Nephron (organoid): ENCODE measurements at regions not wholly inside any gene's neighbourhood (a gene's known extent, or its start where the extent isn't known, plus 50 kb on each side); places are given as distances from the start of the nearest gene placed in this dataset.
A peak's percentile ranks its signal among the peaks of the same experiment; 100 is the strongest.

Source experiments
- H3K27ac Mint-ChIP-seq, 3 experiments: 2 replicates each; pipeline ENCODE4 v1.8.0; 2020; ENCODE audit warnings: mixed read lengths in 3 of 3, mild to moderate bottlenecking in 2 of 3, moderate library complexity in 1 of 3
- H3K27me3 Mint-ChIP-seq: 2 replicates; pipeline ENCODE4 v1.8.0; 2021; ENCODE audit warnings: low read depth, mild to moderate bottlenecking, moderate library complexity, mixed read lengths
- H3K36me3 Mint-ChIP-seq: 2 replicates; pipeline ENCODE4 v1.8.0; 2020; ENCODE audit warnings: low read depth, mixed read lengths
- H3K4me1 Mint-ChIP-seq: 2 replicates; pipeline ENCODE4 v1.8.0; 2020; ENCODE audit warnings: mixed read lengths
- H3K4me3 Mint-ChIP-seq, 3 experiments: 2 replicates each; pipeline ENCODE4 v1.8.0; 2020; ENCODE audit warnings: mild to moderate bottlenecking in 3 of 3, mixed read lengths in 3 of 3, moderate library complexity in 2 of 3
- H3K9me3 Mint-ChIP-seq: 2 replicates; pipeline ENCODE4 v1.8.0; 2020; ENCODE audit warnings: mixed read lengths
- TF ChIP-seq, protein P1 (sequence below), 3 experiments: fragments of 200-600 bp; sonication (generic); IDR thresholded peaks; one replicate each; pipeline ENCODE4 v1.5.0; 2021; ENCODE audit warnings: antibody characterized with exemption in 3 of 3; ENCODE audit not compliant: unreplicated experiment in 3 of 3

DNA sequence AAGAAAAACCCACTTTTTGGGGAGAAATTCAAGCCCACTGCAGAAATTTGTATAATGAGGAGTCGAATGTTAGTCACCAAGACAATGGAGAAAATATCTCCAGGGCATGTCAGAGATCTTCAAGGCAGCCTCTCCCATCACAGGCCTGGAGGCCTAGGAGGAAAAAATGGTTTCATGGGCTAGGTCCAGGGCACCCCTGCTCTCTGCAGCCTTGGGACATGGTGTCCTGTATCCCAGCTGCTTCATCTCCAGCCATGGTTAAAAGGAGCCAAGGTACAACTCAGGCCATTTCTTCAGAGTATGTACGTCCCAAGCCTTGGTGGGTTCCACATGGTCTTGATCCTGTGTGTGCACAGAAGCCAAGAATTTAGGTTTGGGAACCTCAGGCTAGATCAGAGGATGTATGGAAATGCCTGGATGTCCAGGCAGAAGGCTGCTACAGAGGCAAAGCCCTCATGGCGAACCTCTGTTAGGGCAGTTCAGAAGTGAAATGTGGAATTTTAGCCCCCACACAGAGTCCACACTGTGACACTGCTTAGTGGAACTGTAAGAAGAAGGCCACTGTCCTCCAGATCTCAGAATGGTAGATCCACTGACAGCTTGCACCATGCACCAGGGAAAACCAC is 561.4 kb downstream of the ISL1 start:
- no peak overlapping the region for H3K27ac Mint-ChIP-seq
- H3K9me3 Mint-ChIP-seq = peaks cover 32% of the 10 kb centered on the region
- H3K4me3 Mint-ChIP-seq = no peak overlapping the region
- H3K27me3 Mint-ChIP-seq = no peaks in the 10 kb centered on the region
- TF ChIP-seq, protein P1, sequence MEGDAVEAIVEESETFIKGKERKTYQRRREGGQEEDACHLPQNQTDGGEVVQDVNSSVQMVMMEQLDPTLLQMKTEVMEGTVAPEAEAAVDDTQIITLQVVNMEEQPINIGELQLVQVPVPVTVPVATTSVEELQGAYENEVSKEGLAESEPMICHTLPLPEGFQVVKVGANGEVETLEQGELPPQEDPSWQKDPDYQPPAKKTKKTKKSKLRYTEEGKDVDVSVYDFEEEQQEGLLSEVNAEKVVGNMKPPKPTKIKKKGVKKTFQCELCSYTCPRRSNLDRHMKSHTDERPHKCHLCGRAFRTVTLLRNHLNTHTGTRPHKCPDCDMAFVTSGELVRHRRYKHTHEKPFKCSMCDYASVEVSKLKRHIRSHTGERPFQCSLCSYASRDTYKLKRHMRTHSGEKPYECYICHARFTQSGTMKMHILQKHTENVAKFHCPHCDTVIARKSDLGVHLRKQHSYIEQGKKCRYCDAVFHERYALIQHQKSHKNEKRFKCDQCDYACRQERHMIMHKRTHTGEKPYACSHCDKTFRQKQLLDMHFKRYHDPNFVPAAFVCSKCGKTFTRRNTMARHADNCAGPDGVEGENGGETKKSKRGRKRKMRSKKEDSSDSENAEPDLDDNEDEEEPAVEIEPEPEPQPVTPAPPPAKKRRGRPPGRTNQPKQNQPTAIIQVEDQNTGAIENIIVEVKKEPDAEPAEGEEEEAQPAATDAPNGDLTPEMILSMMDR (IDR thresholded peaks at IDR 0.05; ENCODE audit: unreplicated experiment in 3 of 3) = no peak
- H3K4me1 Mint-ChIP-seq = no peaks in the 10 kb centered on the region
- peaks cover 6% of the 10 kb centered on the region for H3K36me3 Mint-ChIP-seq

- Mint-ChIP-seq H3K36me3 (no peaks in the 10 kb centered on the region), H3K4me3 (no peak overlapping the region), H3K27ac (no peak overlapping the region), H3K9me3 (peaks cover 20% of the 10 kb centered on the region), H3K27me3 (no peaks in the 10 kb centered on the region), H3K4me1 (no peaks in the 10 kb centered on the region)
- TF ChIP-seq, protein P1 (IDR thresholded peaks at IDR 0.05; ENCODE audit: unreplicated experiment in 3 of 3) = no peak
Measured at GRCh38 chr5:51958473-51958872, 575.2 kb downstream of the ISL1 start.

- Mint-ChIP-seq H3K9me3 (peaks cover 3% of the 10 kb centered on the region), H3K27ac (no peak overlapping the region), H3K4me3 (no peak overlapping the region)
Measured at GRCh38 chr5:51960617-51961121, 577.4 kb downstream of the ISL1 start.

DNA sequence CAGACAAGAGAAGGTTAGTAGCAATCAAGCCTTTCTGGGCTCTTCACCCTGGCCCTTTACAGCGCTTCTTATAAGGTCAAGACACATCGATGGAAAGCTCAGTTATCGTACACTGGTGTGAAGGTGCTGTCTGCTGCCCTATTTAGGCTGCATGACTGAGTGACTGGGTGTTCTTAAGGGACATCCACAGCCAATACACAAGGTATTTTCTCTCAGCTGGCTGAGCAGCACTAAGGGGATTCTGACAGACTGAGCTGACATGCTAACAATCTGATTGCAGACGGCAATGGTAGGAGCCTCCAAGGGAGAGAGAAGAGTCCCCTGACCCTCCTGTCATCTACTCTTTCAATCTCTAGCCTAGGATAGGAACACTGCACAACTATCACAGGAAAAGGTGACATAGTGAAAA is 577.9 kb downstream of the ISL1 start:
- Mint-ChIP-seq H3K27ac (no peak overlapping the region), H3K9me3 (no peaks in the 10 kb centered on the region), H3K4me1 (no peaks in the 10 kb centered on the region), H3K36me3 (no peaks in the 10 kb centered on the region), H3K27me3 (no peaks in the 10 kb centered on the region), H3K4me3 (no peak overlapping the region)
- TF ChIP-seq, protein P1 (IDR thresholded peaks at IDR 0.05; ENCODE audit: unreplicated experiment in 3 of 3) = no peak

More at GRCh38 chr5:51960617-51961121, 577.4 kb downstream of the ISL1 start:
- Mint-ChIP-seq H3K4me1 (no peaks in the 10 kb centered on the region), H3K27me3 (no peaks in the 10 kb centered on the region), H3K36me3 (no peaks in the 10 kb centered on the region)
- TF ChIP-seq, protein P1 (IDR thresholded peaks at IDR 0.05; ENCODE audit: unreplicated experiment in 3 of 3) = peak; percentile 51 to 67 (median 62)

- no peaks in the 10 kb centered on the region for H3K9me3 Mint-ChIP-seq
- H3K27me3 Mint-ChIP-seq = peaks cover 3% of the 10 kb centered on the region
- H3K4me1 Mint-ChIP-seq = no peaks in the 10 kb centered on the region
- H3K36me3 Mint-ChIP-seq = no peaks in the 10 kb centered on the region
- TF ChIP-seq, protein P1 (IDR thresholded peaks at IDR 0.05; ENCODE audit: unreplicated experiment in 3 of 3) = no peak
- H3K27ac Mint-ChIP-seq = no peak overlapping the region
- H3K4me3 Mint-ChIP-seq = no peak overlapping the region
Measured at GRCh38 chr5:51968756-51969155, 585.5 kb downstream of the ISL1 start.

DNA sequence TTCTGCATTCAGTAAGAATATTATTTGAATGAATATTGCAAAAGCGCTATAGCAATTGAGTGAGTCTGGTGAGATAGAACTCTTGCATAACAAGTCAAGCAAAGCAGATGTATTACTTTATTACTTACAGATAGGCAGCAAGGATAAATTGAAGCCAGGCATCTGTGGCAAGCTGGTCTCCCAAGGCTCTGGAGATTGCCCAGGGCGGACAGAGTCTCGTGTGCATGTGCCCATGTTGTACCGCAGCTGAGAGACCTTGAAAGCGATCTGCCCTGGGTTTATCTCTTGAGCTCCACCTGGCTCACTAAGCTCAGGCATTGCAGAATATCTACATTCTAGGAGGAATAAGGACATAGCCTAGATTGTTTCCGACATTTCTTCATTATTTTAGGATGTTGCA is 591.6 kb downstream of the ISL1 start:
- H3K27ac Mint-ChIP-seq = no peak overlapping the region
- H3K4me3 Mint-ChIP-seq = no peak overlapping the region
- TF ChIP-seq, protein P1 (IDR thresholded peaks at IDR 0.05; ENCODE audit: unreplicated experiment in 3 of 3) = no peak
- no peaks in the 10 kb centered on the region for H3K27me3 Mint-ChIP-seq
- H3K9me3 Mint-ChIP-seq = no peaks in the 10 kb centered on the region
- no peaks in the 10 kb centered on the region for H3K36me3 Mint-ChIP-seq
- no peaks in the 10 kb centered on the region for H3K4me1 Mint-ChIP-seq
